Testis (tissue), 2 donors: ENCODE measurements at regions not wholly inside any gene's neighbourhood (a gene's known extent, or its start where the extent isn't known, plus 50 kb on each side); places are given as distances from the start of the nearest gene placed in this dataset.

ENCODE experiments used
- DNase-seq: peaks from one replicate; pipeline ENCODE4 v3.0.0-alpha.2; 2019
- H3K27ac ChIP-seq, 2 donors: fragments of 200-600 bp; sonication (generic); one replicate each; pipeline ENCODE4 v1.5.1; 2019
- H3K27me3 ChIP-seq: fragments of 200-600 bp; sonication (generic); one replicate; pipeline ENCODE4 v1.5.1; 2019
- H3K36me3 ChIP-seq: fragments of 200-600 bp; sonication (generic); one replicate; pipeline ENCODE4 v1.5.1; 2017; ENCODE audit warnings: low read depth; ENCODE audit errors: missing control alignments
- H3K4me1 ChIP-seq: fragments of 200-600 bp; sonication (generic); one replicate; pipeline ENCODE4 v1.5.1; 2019
- H3K4me3 ChIP-seq, 2 donors: fragments of 200-600 bp; sonication (generic); one replicate each; pipeline ENCODE4 v1.5.1; 2017 to 2019
- H3K9me3 ChIP-seq: fragments of 200-600 bp; sonication (generic); one replicate; pipeline ENCODE4 v1.5.1; 2017
- POLR2A ChIP-seq: fragments of 450-650 bp; IDR thresholded peaks from one replicate; pipeline ENCODE4 v1.6.1; 2017; ENCODE audit warnings: antibody characterized with exemption, mild to moderate bottlenecking, moderate library complexity
- WGBS, 2 donors: methylation state at CpG; one replicate each; pipeline ENCODE4 v1.1.5; 2018; 5-methylcytosine and 5-hydroxymethylcytosine counted together
- intact Hi-C: fragments of 100-400 bp; cut with DNase I; formaldehyde crosslinking; loops from one replicate; pipeline ENCODE4 v1.15.1; 2023; ENCODE audit warnings: low total_unique reads
- TF ChIP-seq, protein P1 (sequence below), 3 experiments: fragments of 450-650 bp in 2 of 3; fragments of 200-600 bp in 1 of 3; sonication (generic) in 1 of 3; IDR thresholded peaks; one replicate each; pipeline ENCODE4 v1.5.1; 2016 to 2019; ENCODE audit warnings: antibody characterized with exemption in 3 of 3, mild to moderate bottlenecking in 2 of 3, moderate library complexity in 1 of 3

DNA sequence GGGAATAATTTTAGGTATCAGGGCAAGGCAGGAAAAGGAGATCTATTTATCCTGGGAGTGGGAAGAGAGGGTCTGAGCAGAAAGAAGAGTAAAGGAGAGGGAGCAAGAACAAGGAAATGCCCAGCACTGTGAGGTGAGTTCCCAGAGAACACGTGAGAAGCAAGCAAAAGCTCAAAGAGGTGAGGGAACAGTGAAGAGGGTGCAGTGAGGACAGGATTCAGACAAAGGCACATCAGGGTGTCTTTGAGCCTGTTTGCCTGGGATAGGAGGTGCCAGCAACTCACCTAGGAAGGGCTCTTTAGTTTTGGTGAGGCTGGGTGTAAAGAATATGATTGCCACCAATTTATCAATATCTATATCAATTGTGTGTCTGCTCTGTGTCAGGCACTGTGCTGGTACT, 88.9 kb upstream of the NRXN3 start:
- H3K36me3 ChIP-seq = no peaks in the 10 kb centered on the region
- no peaks in the 10 kb centered on the region for H3K27me3 ChIP-seq
- H3K9me3 ChIP-seq = no peaks in the 10 kb centered on the region
- DNase-seq = no peak
- no peak for TF ChIP-seq POLR2A
- TF ChIP-seq, protein P1, sequence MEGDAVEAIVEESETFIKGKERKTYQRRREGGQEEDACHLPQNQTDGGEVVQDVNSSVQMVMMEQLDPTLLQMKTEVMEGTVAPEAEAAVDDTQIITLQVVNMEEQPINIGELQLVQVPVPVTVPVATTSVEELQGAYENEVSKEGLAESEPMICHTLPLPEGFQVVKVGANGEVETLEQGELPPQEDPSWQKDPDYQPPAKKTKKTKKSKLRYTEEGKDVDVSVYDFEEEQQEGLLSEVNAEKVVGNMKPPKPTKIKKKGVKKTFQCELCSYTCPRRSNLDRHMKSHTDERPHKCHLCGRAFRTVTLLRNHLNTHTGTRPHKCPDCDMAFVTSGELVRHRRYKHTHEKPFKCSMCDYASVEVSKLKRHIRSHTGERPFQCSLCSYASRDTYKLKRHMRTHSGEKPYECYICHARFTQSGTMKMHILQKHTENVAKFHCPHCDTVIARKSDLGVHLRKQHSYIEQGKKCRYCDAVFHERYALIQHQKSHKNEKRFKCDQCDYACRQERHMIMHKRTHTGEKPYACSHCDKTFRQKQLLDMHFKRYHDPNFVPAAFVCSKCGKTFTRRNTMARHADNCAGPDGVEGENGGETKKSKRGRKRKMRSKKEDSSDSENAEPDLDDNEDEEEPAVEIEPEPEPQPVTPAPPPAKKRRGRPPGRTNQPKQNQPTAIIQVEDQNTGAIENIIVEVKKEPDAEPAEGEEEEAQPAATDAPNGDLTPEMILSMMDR (IDR thresholded peaks at IDR 0.05) = no peak
- no peak overlapping the region for H3K27ac ChIP-seq
- intact Hi-C loops = no loop called here
- H3K4me1 ChIP-seq = no peaks in the 10 kb centered on the region
- no peak overlapping the region for H3K4me3 ChIP-seq
- WGBS, 2 donors = 52 to 75% methylated on average over 1 of the region's 1 CpG

DNA sequence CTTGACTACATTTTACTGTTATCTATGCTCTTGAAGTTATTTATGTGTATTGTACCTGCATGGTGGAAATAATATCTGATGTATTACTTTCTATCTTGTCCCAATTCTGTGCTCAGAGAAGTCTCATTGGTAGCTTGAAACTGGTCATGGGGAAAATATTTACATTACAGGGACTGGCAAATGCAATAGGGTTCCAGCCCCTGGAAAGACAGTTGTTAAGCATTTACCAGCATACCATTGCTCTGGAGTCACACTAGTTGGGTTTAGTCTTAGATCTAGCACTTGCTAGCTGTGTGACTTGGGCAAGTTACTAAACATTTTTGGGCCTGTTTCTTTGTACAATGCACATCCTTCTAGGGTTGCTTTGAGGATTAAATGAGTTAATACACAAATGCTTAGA, 86.3 kb upstream of the NRXN3 start:
- TF ChIP-seq, protein P1 (IDR thresholded peaks at IDR 0.05) = no peak
- TF ChIP-seq POLR2A = no peak
- Histone ChIP-seq H3K4me1 (no peaks in the 10 kb centered on the region), H3K27me3 (no peaks in the 10 kb centered on the region), H3K36me3 (no peaks in the 10 kb centered on the region), H3K27ac (no peak overlapping the region), H3K9me3 (no peaks in the 10 kb centered on the region), H3K4me3 (no peak overlapping the region)
- DNase-seq = no peak
- intact Hi-C loops = no loop called here

DNA sequence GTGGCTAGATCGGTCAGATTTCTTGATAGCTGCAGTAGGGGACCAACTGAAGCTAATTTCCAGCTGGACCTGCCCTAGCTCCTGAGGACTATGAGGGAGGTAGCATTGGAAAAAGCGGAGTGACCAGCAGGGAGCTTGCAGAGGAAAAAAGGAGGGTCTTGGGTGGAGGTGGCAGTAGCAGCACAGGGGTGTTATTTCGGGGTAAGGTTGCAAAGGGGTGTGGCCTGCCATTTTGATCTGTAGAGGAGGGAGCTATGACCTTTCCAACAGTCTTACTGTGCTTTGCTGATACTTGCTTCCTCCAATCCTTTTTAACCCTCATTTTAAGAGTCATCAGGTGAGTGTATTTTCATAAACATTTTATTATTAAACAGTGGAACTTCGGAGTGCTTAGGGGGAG, 83.8 kb upstream of the NRXN3 start:
- no peak overlapping the region for H3K4me3 ChIP-seq
- H3K27ac ChIP-seq = no peak overlapping the region
- WGBS, 2 donors = 63 to 80% methylated on average over 4 of the region's 4 CpGs
- H3K36me3 ChIP-seq = no peaks in the 10 kb centered on the region
- no peaks in the 10 kb centered on the region for H3K9me3 ChIP-seq
- TF ChIP-seq, protein P1 (IDR thresholded peaks at IDR 0.05) = no peak
- TF ChIP-seq POLR2A = no peak
- no peaks in the 10 kb centered on the region for H3K27me3 ChIP-seq
- intact Hi-C loops = no loop called here
- DNase-seq = no peak
- no peaks in the 10 kb centered on the region for H3K4me1 ChIP-seq

DNA sequence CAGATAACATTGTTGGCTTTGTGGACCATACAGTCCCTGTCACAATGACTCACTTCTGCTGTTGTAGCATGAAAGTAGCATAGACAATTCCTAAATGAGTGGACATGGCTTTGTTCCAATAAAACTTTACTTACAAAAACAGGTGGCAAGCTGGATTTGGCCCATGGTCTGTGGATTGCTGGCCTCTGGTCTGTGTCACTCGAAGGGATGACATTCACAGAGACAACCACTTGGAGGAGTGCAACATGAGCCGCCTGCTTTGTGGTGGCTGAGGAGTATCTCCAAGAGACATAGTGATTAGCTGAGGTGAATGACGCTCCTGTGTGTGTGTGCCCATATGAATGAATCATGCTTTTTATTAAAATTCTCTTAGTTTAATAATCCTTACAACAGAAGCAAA, 81.3 kb upstream of the NRXN3 start:
- no peak overlapping the region for H3K27ac ChIP-seq
- intact Hi-C loops = no loop called here
- WGBS, 2 donors = 74 to 84% methylated on average over 3 of the region's 3 CpGs
- TF ChIP-seq, protein P1 (IDR thresholded peaks at IDR 0.05) = no peak
- no peak for TF ChIP-seq POLR2A
- H3K27me3 ChIP-seq = no peaks in the 10 kb centered on the region
- no peak for DNase-seq
- no peak overlapping the region for H3K4me3 ChIP-seq
- no peaks in the 10 kb centered on the region for H3K4me1 ChIP-seq
- no peaks in the 10 kb centered on the region for H3K36me3 ChIP-seq
- H3K9me3 ChIP-seq = no peaks in the 10 kb centered on the region

DNA sequence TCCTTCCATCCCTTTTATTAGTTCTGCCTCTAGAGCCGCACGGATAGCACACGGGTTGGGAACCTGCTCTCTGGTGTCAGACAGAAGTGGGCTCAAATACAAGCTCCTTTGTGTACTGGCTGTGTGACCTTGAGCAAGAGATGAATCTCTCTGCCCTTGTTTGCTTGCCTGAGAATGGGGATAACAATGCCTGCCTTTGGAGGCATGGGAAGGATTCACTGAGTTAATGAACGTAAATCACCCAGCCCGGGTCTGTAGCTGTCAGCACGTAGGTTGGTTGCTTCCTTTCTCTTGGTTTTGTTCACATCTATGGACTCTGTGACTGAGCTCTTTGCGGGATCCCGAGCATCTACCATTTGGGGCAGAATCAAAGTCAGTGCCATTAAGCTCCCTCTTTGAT, 79.3 kb upstream of the NRXN3 start:
- intact Hi-C loops = no loop called here
- no peaks in the 10 kb centered on the region for H3K9me3 ChIP-seq
- no peak overlapping the region for H3K27ac ChIP-seq
- no peaks in the 10 kb centered on the region for H3K36me3 ChIP-seq
- H3K4me3 ChIP-seq = no peak overlapping the region
- no peaks in the 10 kb centered on the region for H3K27me3 ChIP-seq
- DNase-seq = no peak
- no peaks in the 10 kb centered on the region for H3K4me1 ChIP-seq
- TF ChIP-seq, protein P1 (IDR thresholded peaks at IDR 0.05) = no peak
- no peak for TF ChIP-seq POLR2A
- 59 to 78% methylated on average over 8 of the region's 8 CpGs for WGBS, 2 donors
